ENCODE measurements at regions not wholly inside any gene's neighbourhood (a gene's known extent, or its start where the extent isn't known, plus 50 kb on each side); places are given as distances from the start of the nearest gene placed in this dataset.

DNA sequence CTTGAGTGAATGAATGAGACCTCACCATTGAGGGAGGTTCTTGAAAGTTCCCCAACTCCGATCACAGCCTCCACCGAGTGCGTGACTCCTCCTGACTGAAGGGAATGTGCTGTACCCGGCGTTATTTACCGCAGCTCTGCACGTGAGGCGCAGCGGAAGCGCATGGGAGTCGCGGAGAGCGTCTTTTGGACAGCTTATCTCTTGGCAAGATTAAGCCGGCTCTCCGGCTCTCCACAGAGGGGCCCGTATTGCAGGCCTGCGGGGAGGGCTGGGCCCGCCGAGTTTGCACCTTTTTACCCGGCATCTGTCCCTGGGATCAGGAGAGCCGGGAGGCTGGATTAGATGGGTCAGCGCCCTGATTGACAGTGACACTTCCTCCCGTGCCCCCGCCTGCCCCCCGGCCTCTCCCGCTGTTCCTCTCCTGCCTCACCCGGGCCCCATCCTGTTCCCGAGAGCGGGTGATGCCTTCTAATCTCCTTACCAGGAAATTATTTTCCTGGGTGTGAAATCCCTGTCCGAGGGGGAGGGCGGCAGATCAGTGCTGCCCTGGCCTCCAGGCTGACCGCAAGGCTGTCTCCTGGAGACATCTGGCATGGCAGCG lies 176.3 kb downstream of the INHBB start:
- in situ Hi-C loops (cut with MboI; ENCODE audit: low pct_unique_long_range_greater_than_20kb, low sequenced_read_pairs): no loop called here
- DNase-seq: no peak

DNA sequence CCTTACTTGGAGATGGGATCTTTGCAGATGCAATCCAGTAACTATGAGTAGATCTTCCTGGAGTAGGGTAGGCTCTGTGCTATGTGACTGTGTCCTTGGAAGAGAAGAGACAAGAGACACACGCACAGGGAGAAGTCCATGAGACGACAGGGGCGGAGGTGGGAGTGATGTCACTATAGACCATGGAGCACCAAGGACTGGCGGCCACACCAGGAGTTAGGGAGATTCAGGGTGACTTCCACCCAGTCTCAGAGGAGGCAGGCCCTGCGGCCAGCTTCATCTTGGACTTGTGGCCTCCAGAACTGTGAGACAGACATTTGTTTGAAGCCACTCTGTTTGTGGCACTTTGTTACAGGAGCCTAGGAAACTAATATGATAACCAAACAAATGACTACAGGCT lies 177.8 kb downstream of the INHBB start:
- no peak for DNase-seq
- in situ Hi-C loops (cut with MboI; ENCODE audit: low pct_unique_long_range_greater_than_20kb, low sequenced_read_pairs): no loop called here

DNA sequence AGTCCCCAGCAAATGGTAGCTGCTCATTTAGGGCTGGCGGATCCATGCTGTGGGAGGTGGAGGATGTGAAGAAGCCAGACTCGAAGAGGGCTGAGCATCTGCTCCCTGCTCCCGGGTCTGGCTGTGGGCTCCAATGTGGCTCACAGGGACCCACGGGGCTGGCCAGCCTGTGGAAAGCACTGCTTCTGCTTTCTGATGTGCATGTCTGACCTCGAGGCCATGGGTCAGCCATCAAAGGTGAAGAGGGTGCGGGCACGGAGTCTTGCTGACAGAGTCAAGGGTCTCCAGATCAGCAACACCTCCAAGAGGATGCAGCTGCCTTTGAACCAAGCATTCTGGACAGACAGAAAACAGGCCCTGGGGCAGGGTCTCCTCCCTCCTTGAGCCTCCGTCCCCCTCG lies 178.2 kb downstream of the INHBB start:
- in situ Hi-C loops (cut with MboI; ENCODE audit: low pct_unique_long_range_greater_than_20kb, low sequenced_read_pairs): no loop called here
- DNase-seq: no peak

DNA sequence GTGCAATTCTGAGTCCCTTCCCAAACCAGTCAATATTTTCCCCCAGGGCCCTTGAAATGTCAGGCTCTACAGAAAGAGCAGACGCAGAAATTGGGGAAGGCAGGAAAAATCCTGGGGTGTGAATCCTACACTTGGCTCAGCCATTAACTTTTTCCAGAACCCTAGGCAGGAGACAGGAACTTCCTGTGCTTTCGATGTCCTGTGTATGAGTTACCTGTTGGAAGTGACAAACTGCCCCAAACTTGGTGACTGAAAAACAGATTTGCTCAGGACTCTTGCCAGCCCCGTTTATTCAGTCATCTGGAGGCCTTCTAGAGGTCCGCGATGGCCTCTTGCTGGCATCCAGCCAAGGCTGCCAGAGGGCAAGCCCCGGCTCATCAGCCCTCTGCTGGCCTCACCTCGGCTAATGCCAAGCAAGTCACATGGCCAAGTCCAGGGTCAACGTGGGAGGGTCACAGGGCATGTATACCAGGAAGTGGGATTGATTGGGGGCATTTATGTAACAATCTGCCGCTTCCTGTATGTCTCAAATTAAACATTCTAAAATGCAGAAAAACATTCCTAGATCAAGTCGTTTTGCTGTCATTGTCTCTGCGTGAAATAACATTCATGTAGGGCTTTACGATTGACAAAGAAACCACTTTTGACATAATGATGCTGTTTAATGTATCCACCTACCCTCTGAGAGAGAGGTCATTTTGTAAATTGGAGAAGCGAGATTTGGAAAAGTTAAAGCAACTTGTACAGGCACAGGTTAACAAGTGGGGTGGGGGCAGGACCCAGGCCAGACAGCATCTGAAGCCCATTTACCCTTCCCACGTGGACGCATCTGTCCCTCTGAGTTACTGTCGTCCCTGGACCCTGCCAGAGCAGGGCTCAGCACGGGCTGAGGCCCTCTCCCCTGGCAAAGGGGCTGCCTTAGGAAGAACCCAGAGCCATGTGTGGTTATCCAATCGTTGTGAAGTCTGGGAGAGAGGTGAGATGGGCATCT lies 179.4 kb downstream of the INHBB start:
- in situ Hi-C loops (cut with MboI; ENCODE audit: low pct_unique_long_range_greater_than_20kb, low sequenced_read_pairs): no loop called here
- no peak for DNase-seq

DNA sequence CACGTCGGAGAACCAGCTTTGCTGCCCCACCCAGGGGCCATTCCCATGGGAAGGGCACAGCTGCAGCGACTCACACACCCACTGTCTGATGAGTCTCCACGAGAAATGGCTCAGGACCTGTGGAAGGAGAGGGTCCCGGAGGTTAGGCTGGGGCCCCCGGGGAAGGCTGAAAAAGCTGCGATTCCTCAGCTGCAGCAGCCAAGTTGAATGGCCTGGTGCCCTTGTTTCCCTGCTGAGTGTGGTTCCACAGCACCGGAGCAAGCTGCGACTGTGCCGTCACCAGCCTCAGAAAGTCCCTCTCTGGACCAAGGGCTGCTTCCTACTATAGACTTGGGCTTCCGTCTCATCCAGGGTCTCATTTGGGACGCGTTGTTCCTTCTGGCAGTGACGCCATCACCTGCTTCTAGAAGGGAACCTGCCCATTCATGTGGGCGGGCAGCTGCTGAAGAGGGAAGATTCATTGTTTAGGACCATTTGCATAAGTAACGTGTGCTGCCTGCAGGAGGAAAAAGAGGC lies 180.2 kb downstream of the INHBB start:
- in situ Hi-C loops (cut with MboI; ENCODE audit: low pct_unique_long_range_greater_than_20kb, low sequenced_read_pairs): no loop called here
- DNase-seq: no peak

DNA sequence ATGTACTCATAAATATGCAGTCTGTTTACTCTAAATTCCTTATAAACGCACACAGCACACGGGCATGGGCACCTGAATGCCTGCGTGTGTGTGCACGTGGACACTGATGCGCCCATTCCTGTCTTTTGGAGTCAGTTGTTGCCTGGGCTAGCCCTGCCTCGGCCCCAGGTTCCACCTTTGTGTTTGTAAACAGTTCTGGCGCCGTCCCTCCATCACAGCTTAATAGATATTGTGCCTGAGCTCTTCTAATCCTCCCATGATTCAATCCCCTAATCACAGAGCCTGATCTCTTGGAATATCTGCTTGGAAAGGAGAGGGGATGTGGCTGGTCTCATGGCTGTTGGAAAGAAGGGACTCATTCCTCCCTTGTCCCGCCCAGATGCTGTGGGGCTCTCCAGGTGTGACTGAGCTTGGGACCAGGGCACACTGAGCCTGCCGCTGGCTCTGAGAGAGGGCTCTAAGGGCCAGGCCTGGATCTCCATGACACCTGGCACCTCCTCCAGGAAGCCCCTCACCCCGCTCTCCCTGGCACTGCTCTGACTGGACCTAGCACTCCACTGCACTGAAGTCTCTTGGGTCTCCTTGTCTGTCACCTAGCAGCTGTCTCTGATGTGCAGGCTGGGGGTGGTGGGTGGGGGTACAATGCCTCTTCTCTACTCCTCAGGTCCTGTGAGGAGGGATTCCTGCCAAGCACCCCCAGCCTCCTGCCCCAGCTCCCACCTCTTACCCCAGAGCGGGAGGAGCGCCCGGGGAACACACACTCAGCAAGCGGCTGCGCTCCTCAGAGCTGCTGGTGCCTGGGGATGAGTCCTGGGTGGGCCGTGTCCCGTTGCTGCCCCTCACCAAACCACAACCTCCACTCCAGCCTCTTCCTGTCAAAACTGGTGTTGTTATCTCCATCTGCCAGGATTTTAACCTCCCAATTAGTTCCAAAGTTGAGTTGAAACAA lies 181.3 kb downstream of the INHBB start:
- DNase-seq: no peak
- in situ Hi-C loops (cut with MboI; ENCODE audit: low pct_unique_long_range_greater_than_20kb, low sequenced_read_pairs): no loop called here

DNA sequence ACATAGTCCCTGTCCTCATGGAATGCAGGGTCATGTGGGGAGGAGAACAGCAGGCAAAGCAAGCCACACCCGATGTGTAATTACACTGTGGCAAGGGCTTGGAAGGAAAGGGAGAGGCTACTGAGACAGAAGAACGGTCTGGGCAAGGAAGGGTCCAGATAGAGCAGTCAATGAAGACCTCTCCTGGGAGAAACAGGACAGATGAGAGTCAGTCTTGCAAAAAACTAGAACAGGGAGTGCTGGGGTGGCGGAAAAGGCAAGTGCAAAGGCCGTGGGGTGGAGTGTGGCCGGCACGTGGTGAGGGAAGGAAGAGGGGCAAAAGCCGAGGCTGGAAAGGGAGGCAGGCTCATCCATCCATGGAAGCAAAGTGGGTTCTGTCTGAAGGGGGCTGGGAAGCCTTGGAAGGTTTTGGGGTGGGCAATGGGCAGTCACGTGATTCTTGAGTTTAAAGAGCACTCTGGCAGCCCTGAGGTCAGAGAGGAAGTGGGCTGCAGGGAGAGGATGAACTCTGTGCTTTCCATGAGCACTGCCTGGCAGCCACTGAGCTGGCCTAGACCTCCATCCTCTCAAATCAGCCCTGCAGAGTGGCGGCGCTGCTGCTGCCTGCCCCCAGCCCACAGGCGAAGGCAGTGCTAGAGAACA lies 182.2 kb downstream of the INHBB start:
- DNase-seq: no peak
- in situ Hi-C loops (cut with MboI; ENCODE audit: low pct_unique_long_range_greater_than_20kb, low sequenced_read_pairs): no loop called here

DNA sequence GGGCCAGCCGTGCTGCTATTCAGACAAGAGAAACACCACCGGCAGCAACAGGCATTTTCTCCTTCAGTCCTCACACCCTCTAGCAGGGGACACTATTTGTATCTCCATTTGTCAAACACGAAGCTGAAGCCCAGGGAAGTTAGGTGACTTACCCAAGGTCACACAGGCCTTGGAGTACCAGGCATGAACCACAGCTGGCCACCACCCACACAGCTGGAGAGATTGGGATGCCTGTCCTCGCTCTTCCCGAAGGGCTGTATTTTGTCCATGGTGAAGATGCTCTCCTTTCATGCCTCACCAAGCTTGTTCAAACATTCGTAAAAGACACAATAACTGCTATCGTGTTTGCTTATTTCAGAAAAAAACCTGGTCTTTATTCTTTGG lies 182.7 kb downstream of the INHBB start:
- DNase-seq: no peak
- in situ Hi-C loops (cut with MboI; ENCODE audit: low pct_unique_long_range_greater_than_20kb, low sequenced_read_pairs): no loop called here

DNA sequence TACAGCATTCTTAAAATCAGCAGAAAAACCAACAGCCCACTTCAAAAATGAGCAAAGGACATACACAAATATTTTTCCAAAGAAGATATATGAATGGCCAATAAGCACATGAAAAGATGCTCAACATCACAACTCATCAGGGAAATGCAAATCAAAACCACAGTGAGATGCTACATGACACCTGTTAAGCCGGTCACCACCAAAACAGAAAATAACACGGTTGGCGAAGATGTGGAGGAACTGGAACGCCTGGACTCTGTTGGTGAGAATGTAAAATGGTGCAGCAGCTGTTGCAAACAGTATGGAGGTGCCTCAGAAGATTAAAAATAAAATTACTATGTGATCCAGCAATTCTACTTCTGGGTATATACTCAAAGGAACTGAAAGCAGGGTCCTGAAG lies 184.8 kb downstream of the INHBB start:
- DNase-seq: no peak

DNA sequence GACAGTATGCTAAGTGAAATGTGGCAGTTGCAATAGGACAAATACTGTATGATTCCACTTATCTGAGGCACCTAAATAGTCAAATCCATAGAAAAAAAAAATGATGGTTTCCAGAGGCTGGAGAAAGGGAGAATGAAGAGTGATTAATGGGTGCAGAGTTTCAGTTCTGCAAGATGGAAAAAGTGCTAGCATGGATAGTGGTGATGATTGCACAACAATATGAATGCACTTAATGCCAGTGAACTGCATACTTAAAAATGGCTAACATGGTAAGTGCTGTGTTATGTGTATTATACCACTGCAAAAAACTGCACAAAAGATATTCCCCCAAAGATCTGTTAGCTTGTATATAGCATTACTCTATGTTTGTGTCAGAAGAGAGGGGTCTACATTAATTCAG lies 185.4 kb downstream of the INHBB start:
- in situ Hi-C loops (cut with MboI; ENCODE audit: low pct_unique_long_range_greater_than_20kb, low sequenced_read_pairs): no loop called here
- no peak for DNase-seq

More for the DNA sequence above, 184.8 kb downstream of the INHBB start:
- in situ Hi-C loops (cut with MboI; ENCODE audit: low pct_unique_long_range_greater_than_20kb, low sequenced_read_pairs): no loop called here

DNA sequence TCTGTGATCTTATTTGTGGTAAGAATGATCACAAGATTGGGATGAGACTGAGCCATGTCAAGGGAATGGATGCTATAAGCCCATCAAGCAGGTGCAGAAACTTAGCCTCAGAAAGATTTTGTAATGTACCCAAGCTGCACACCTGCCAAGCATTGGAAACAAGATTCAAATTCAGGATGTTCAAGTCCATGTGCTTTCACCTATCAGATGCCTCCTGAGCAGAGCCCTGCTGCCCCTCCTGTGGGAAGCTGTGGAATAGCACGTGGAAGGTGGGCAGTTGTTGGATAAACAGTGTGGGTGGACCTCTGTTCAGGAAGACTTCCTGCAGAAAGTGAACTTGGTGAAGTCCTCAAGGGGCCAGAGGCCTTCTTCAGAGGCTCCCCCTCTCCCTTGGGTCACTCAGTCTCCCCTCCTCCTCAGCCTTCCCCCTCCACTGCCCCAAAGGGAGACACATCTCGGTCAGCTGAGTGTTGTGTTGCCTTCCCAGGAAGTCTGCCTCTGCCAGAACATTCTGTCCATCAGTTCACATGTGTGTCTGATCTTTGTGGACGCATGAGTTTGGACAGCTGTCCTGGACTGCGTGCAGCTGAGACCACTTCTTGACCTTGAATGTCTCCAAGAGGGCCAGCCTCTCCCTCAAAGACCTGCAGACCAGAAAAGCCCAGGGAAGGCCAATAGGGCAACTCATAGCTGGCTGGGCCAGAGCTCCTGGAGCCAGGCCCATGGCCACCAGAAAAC lies 186.1 kb downstream of the INHBB start:
- in situ Hi-C loops (cut with MboI; ENCODE audit: low pct_unique_long_range_greater_than_20kb, low sequenced_read_pairs): no loop called here
- no peak for DNase-seq

DNA sequence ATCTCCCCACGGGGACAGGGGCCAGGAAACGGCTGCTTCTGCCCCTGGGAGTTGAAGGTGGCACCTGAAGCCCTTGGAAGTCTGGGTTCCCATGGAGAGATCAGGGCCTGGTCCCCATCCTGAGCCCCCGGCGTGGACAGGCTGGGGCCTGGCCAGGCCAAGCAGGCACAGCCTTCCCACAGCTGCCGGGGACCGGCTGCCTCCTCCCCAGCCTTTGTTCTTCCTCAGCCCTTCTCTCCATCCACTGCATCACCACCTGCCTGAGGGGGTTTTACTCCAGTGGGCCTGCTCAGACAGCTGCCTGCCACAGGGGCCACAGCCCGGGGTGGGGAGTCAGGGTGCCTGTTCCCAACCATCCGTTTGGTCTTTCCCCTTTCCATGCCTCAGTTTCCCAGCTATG lies 187.7 kb downstream of the INHBB start:
- no peak for DNase-seq
- in situ Hi-C loops (cut with MboI; ENCODE audit: low pct_unique_long_range_greater_than_20kb, low sequenced_read_pairs): no loop called here

DNA sequence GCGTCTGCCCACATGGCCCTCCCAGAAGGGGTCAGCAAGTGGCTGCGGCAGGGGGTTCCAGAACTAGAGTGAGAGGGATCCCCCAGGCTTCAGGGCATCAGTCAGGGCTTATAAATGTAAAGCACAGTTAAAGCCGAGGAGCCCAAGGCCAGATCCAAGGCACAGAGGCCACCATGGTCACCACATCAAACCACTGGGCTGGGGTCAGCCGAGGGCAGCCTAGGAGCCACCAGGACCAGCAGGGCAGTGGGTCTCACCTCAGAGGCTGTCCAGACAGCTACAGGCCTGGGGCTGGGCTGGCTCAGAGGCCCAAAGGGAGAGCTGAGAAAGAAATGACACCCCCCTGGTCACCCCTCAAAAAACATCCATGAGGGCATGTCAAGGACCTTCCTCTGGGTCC lies 188.5 kb downstream of the INHBB start:
- DNase-seq: no peak
- in situ Hi-C loops (cut with MboI; ENCODE audit: low pct_unique_long_range_greater_than_20kb, low sequenced_read_pairs): no loop called here

DNA sequence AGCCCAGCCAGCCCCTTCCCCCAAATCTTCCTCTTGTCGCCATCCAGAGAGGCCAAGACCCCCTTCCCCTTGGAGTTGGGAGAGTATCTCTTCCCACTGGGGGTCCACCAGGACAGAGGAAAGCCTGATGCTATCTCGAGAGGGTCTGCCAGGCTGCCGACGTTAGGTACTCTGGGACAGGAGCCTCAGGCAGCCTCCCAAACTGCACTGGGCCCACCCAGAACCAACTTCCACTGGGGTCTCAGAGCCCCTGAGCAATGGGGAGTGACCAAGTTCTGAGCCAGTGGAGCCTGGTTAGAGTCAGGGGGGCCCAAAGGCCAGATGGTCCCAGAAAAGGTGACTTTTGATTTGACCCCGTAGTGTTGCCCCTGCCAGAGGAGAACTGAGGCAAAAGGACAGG lies 189.1 kb downstream of the INHBB start:
- DNase-seq: no peak
- in situ Hi-C loops (cut with MboI; ENCODE audit: low pct_unique_long_range_greater_than_20kb, low sequenced_read_pairs): no loop called here

DNA sequence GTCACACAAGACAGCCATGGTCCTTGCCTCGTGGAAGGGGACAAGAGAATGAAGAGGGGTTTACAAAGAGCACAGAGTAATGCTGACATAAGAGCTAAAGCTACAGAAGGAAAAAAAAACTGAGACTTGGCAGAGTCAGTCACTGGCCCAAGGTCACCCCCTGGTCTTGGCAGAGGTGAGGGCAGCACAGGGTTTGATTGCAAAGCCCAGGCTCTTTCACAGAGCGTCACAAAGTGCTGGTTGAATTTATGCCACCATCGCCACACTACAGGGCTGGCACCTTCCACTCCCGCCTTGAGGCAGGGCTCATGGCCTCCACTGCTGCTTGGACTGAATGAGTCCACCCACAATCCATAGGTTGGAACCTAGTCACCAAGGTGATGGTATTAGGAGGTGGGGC lies 190.2 kb downstream of the INHBB start:
- DNase-seq: no peak
- in situ Hi-C loops (cut with MboI; ENCODE audit: low pct_unique_long_range_greater_than_20kb, low sequenced_read_pairs): no loop called here

DNA sequence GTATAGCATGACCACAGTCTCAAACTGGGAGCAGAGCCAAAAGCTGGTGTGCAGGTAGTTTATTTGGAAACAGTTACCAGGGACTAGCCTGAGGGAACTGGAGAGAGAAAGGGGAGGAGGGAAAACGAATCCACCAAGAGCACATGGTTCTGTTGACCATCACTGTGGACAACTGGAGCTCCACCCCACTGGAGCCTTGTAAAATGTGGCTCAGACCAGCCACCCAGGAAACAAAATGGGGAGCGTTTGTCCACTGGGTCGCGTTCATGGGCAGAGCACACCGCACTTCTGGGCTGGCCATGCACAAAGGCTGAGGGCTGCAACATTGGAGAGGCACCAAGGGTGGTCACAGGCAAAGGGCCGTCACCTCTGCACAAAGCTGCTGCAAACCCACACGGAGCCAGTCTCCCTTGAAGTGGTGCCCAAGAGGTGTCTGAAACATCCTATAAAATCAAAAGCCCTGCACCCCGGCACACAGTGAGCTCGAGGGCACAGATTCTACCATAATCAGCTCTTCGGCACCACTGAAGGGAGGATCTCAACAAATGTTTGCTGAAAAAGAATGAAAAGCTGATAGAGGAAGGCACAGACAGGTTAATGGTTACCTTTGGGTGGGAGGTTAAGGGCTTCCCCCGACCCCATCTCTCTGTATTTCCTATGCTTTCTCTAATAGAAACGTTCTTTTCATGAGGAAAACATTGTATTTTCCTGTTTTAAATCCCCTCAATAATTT lies 192.9 kb downstream of the INHBB start:
- no peak for DNase-seq
- in situ Hi-C loops (cut with MboI; ENCODE audit: low pct_unique_long_range_greater_than_20kb, low sequenced_read_pairs): no loop called here

DNA sequence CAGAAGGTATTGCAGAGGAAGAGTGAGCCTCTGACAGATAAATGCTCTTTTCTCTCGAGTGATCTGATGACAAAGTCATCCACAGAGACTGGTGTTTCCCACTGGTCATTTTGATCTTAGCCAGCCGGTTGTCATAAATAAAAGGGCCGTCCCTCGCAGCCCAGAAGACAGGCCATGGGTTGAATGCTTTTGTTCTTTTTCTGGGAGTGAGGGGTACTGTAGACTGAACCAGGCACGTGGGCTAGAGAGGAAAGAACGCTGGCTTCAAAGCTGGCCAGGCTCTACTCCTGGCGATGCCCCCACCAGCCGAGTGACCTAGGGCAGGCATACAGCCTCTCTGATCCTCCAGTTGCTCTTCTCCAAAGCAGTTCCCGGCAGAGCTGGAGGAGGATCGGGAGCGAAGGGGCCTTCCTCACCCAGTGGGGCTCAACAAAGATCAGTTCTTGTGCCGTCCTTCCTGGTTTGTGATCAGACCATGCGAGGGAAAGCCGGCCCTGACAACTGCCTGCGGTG lies 193.5 kb downstream of the INHBB start:
- no peak for DNase-seq
- in situ Hi-C loops (cut with MboI; ENCODE audit: low pct_unique_long_range_greater_than_20kb, low sequenced_read_pairs): no loop called here
